Mesenchymal stem cell (in vitro differentiated cells and primary cell): ENCODE measurements at regions not wholly inside any gene's neighbourhood (a gene's known extent, or its start where the extent isn't known, plus 50 kb on each side); places are given as distances from the start of the nearest gene placed in this dataset.

Experiments used
- DNase-seq: peaks from one replicate; pipeline ENCODE4 v3.0.0-alpha.2; 2013
- H2AFZ ChIP-seq: one replicate; pipeline ENCODE4 v1.6.1; 2013; ENCODE audit warnings: low read depth, mild to moderate bottlenecking, control low read depth, inconsistent platforms, low read length, moderate library complexity
- H2AK5ac ChIP-seq: 2 replicates; pipeline ENCODE4 v1.6.1; 2013; ENCODE audit warnings: low read length, moderate library complexity, mild to moderate bottlenecking, inconsistent platforms; ENCODE audit not compliant: severe bottlenecking
- H2BK120ac ChIP-seq: one replicate; pipeline ENCODE4 v1.6.1; 2013; ENCODE audit warnings: low read depth, mild to moderate bottlenecking, inconsistent platforms, low read length, moderate library complexity
- H2BK12ac ChIP-seq, 2 experiments: one replicate each; pipeline ENCODE4 v1.6.1; 2013; ENCODE audit warnings: inconsistent platforms in 2 of 2, low read length in 2 of 2, mild to moderate bottlenecking in 2 of 2, moderate library complexity in 2 of 2, control low read depth in 1 of 2
- H2BK15ac ChIP-seq: one replicate; pipeline ENCODE4 v1.6.1; 2013; ENCODE audit warnings: mild to moderate bottlenecking, low read depth, inconsistent platforms; ENCODE audit not compliant: poor library complexity, severe bottlenecking
- H2BK5ac ChIP-seq: 2 replicates; pipeline ENCODE4 v1.6.1; 2013; ENCODE audit warnings: low read depth, mild to moderate bottlenecking, low read length, control low read depth, inconsistent platforms; ENCODE audit not compliant: poor library complexity, severe bottlenecking
- H3K14ac ChIP-seq, 2 experiments: one replicate each; pipeline ENCODE4 v1.6.1; 2013; ENCODE audit warnings: inconsistent platforms in 2 of 2, low read length in 2 of 2, control low read depth in 1 of 2, mild to moderate bottlenecking in 1 of 2, moderate library complexity in 1 of 2
- H3K18ac ChIP-seq, 2 experiments: one replicate each; pipeline ENCODE4 v1.6.1; 2013; ENCODE audit warnings: inconsistent platforms in 2 of 2, low read length in 2 of 2, control low read depth in 1 of 2, low read depth in 1 of 2, mild to moderate bottlenecking in 1 of 2
- H3K23ac ChIP-seq, 2 experiments: one replicate each; pipeline ENCODE4 v1.6.1; 2013; ENCODE audit warnings: inconsistent platforms in 2 of 2, low read length in 2 of 2, mild to moderate bottlenecking in 2 of 2, moderate library complexity in 2 of 2, control low read depth in 1 of 2
- H3K27ac ChIP-seq: 2 replicates; pipeline ENCODE4 v1.5.1; 2013; ENCODE audit warnings: mild to moderate bottlenecking, moderate library complexity, low read length, control low read depth, inconsistent platforms; ENCODE audit not compliant: poor library complexity, severe bottlenecking
- H3K27me3 ChIP-seq, 2 experiments: 2 replicates each; pipeline versions ENCODE4 v1.6.1 to v1.7.0; 2013; ENCODE audit warnings: low read length in 2 of 2, mild to moderate bottlenecking in 2 of 2, moderate library complexity in 2 of 2, control low read depth in 1 of 2, inconsistent platforms in 1 of 2; ENCODE audit not compliant: control insufficient read depth in 1 of 2, insufficient read depth in 1 of 2
- H3K36me3 ChIP-seq, 2 experiments: 2 replicates each; pipeline versions ENCODE4 v1.6.1 to v1.7.0; 2013; ENCODE audit warnings: low read length in 2 of 2, control low read depth in 1 of 2, inconsistent platforms in 1 of 2, low read depth in 1 of 2, mild to moderate bottlenecking in 1 of 2; ENCODE audit not compliant: insufficient read depth in 2 of 2, control insufficient read depth in 1 of 2
- H3K4ac ChIP-seq, 2 experiments: one replicate each; pipeline ENCODE4 v1.6.1; 2013; ENCODE audit warnings: inconsistent platforms in 2 of 2, low read length in 2 of 2, mild to moderate bottlenecking in 2 of 2, moderate library complexity in 2 of 2, control low read depth in 1 of 2, low read depth in 1 of 2
- H3K4me1 ChIP-seq: 2 replicates; pipeline ENCODE4 v1.6.1; 2013; ENCODE audit warnings: low read depth, low read length, control low read depth; ENCODE audit not compliant: control insufficient read depth, insufficient read depth
- H3K4me2 ChIP-seq: 2 replicates; pipeline ENCODE4 v1.6.1; 2013; ENCODE audit warnings: low read length, mild to moderate bottlenecking, inconsistent platforms; ENCODE audit not compliant: poor library complexity, severe bottlenecking
- H3K4me3 ChIP-seq, 2 experiments: 2 replicates each; pipeline versions ENCODE4 v1.5.1 to v1.7.0; 2013; ENCODE audit warnings: low read length in 2 of 2, mild to moderate bottlenecking in 2 of 2, control low read depth in 1 of 2, low read depth in 1 of 2; ENCODE audit not compliant: insufficient read depth in 1 of 2
- H3K79me1 ChIP-seq: replicated peaks from 2 replicates; pipeline ENCODE4 v1.6.1; 2013; ENCODE audit warnings: mild to moderate bottlenecking, control low read depth, low read length, inconsistent platforms; ENCODE audit not compliant: poor library complexity, severe bottlenecking
- H3K9ac ChIP-seq: 2 replicates; pipeline ENCODE4 v1.7.0; 2013; ENCODE audit warnings: mild to moderate bottlenecking, low read length, moderate library complexity
- H3K9me3 ChIP-seq: 2 replicates; pipeline ENCODE4 v1.7.0; 2013; ENCODE audit warnings: mild to moderate bottlenecking, low read length; ENCODE audit not compliant: control insufficient read depth
- H4K8ac ChIP-seq: one replicate; pipeline ENCODE4 v1.6.1; 2013; ENCODE audit warnings: inconsistent platforms, mild to moderate bottlenecking, low read length, moderate library complexity
- H4K91ac ChIP-seq: one replicate; pipeline ENCODE4 v1.6.1; 2013; ENCODE audit warnings: mild to moderate bottlenecking, low read length, inconsistent platforms
- WGBS: methylation state at CpG from one replicate; pipeline ENCODE4 v1.1.7; 2013; ENCODE audit warnings: mixed read lengths; 5-methylcytosine and 5-hydroxymethylcytosine counted together

DNA sequence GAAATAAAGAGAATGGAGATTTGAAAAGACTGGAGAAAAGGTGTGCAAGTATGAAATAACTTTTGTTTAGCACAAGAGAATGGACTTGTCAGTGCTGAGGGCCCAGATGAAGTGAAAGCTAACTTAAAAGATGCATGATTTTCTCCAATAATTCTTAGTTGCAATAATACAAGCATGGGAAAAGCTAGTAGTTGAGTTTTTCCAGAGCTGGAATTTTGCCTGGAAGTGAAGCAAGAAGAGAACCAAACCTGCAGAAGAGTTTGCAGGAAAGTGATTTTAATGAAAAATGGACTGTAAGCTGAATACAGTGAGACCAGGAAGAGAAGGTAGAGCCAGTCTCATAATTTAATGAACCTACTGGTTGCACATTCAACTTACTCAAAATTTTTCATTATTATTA, 69.3 kb upstream of the FSCB start:
- Histone ChIP-seq H3K4ac (no peak overlapping the region), H2BK5ac (no peak overlapping the region), H3K4me2 (no peak overlapping the region), H3K23ac (no peak overlapping the region), H2AFZ (no peak overlapping the region), H2BK12ac (no peak overlapping the region), H2AK5ac (no peak overlapping the region), H3K79me1 (no peaks in the 10 kb centered on the region), H2BK15ac (no peak overlapping the region), H3K27ac (no peak overlapping the region), H2BK120ac (no peak overlapping the region), H3K9me3 (peaks cover 20% of the 10 kb centered on the region), H4K91ac (no peak overlapping the region), H3K14ac (no peak overlapping the region), H3K18ac (no peak overlapping the region), H3K4me3 (no peak overlapping the region), H4K8ac (no peak overlapping the region), H3K36me3 (no peaks in the 10 kb centered on the region), H3K27me3 (no peaks in the 10 kb centered on the region), H3K9ac (no peak overlapping the region), H3K4me1 (no peaks in the 10 kb centered on the region)
- DNase-seq: no peak

DNA sequence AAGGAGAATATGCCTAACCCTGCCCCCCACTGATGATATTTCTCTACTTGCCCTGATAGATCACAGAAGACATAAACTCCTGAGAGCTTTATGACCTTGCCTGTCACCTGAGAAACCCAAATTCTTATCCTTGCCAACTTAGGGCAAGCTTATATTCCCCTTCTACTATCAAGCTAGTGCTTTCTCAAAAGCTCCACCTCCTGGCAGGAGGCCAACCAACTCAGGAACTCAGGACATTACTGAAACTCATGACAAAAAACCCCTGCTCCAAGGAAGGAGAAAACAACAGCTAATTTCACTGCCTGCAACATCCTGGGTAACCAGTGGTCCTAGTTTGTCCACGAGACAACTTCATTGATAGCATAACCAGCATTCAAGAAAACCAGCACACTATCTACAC, 60.9 kb upstream of the FSCB start:
- H4K8ac ChIP-seq: no peak overlapping the region
- no peak overlapping the region for H2AK5ac ChIP-seq
- no peak overlapping the region for H2BK12ac ChIP-seq
- WGBS: 83% methylated on average over 1 of the region's 1 CpG
- DNase-seq: no peak
- H3K14ac ChIP-seq: no peak overlapping the region
- no peaks in the 10 kb centered on the region for H3K4me1 ChIP-seq
- no peaks in the 10 kb centered on the region for H3K79me1 ChIP-seq
- no peak overlapping the region for H2BK15ac ChIP-seq
- no peak overlapping the region for H3K4me2 ChIP-seq
- no peak overlapping the region for H3K18ac ChIP-seq
- H3K4ac ChIP-seq: no peak overlapping the region
- H3K27ac ChIP-seq: no peak overlapping the region
- H3K4me3 ChIP-seq: no peak overlapping the region
- no peak overlapping the region for H2BK120ac ChIP-seq
- H3K27me3 ChIP-seq: no peaks in the 10 kb centered on the region
- H3K9ac ChIP-seq: no peak overlapping the region
- H2BK5ac ChIP-seq: no peak overlapping the region
- H4K91ac ChIP-seq: no peak overlapping the region
- no peak overlapping the region for H3K23ac ChIP-seq
- no peak overlapping the region for H2AFZ ChIP-seq
- no peaks in the 10 kb centered on the region for H3K36me3 ChIP-seq
- H3K9me3 ChIP-seq: peaks cover 10% of the 10 kb centered on the region

GRCh38 chr14:44565968-44566367, 58.9 kb upstream of the FSCB start:
- H4K8ac ChIP-seq: no peak overlapping the region
- no peak overlapping the region for H3K4ac ChIP-seq
- H4K91ac ChIP-seq: no peak overlapping the region
- H3K9me3 ChIP-seq: peaks cover 9% of the 10 kb centered on the region
- H2BK5ac ChIP-seq: no peak overlapping the region
- H3K79me1 ChIP-seq: no peaks in the 10 kb centered on the region
- no peak overlapping the region for H2BK15ac ChIP-seq
- no peak overlapping the region for H3K14ac ChIP-seq
- H2AK5ac ChIP-seq: no peak overlapping the region
- H3K4me2 ChIP-seq: no peak overlapping the region
- H3K9ac ChIP-seq: no peak overlapping the region
- H2BK12ac ChIP-seq: no peak overlapping the region
- H3K4me3 ChIP-seq: no peak overlapping the region
- H3K27me3 ChIP-seq: no peaks in the 10 kb centered on the region
- no peak overlapping the region for H3K23ac ChIP-seq
- H2AFZ ChIP-seq: no peak overlapping the region
- H3K4me1 ChIP-seq: no peaks in the 10 kb centered on the region
- H3K36me3 ChIP-seq: no peaks in the 10 kb centered on the region
- no peak for DNase-seq
- H2BK120ac ChIP-seq: no peak overlapping the region
- no peak overlapping the region for H3K18ac ChIP-seq
- no peak overlapping the region for H3K27ac ChIP-seq

DNA sequence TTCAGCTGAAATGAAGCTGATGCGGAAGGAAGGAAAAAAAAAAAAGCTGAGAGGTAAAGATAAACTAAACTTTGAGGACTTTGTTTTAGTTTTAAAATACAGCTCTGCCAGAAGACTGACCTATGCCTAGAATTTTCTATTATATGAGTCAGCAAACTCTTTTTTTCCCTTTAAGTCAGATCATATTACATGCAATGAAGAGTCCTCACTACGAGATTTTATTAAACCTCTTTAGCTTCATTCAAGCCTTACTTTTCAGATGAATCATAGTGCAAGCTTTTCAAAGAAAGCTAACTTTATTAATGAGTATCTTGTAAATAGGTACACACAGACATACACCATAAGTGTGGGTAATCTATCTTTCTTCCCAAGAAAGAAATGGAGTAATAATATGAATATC, 57.8 kb upstream of the FSCB start:
- Histone ChIP-seq H2BK12ac (no peak overlapping the region), H3K9me3 (peaks cover 5% of the 10 kb centered on the region), H3K9ac (no peak overlapping the region), H3K4me2 (no peak overlapping the region), H3K14ac (no peak overlapping the region), H3K4me3 (no peak overlapping the region), H3K27me3 (no peaks in the 10 kb centered on the region), H3K4me1 (no peaks in the 10 kb centered on the region), H3K23ac (no peak overlapping the region), H3K79me1 (no peaks in the 10 kb centered on the region), H2AFZ (no peak overlapping the region), H3K4ac (no peak overlapping the region), H4K8ac (no peak overlapping the region), H2BK15ac (no peak overlapping the region), H4K91ac (no peak overlapping the region), H2BK5ac (no peak overlapping the region), H3K36me3 (no peaks in the 10 kb centered on the region), H3K18ac (no peak overlapping the region), H3K27ac (peak overlapping the region; percentile 0), H2BK120ac (no peak overlapping the region), H2AK5ac (no peak overlapping the region)
- DNase-seq: no peak
- 100% methylated on average over 1 of the region's 2 CpGs for WGBS
